22Rv1 (cell line): ENCODE measurements at regions not wholly inside any gene's neighbourhood (a gene's known extent, or its start where the extent isn't known, plus 50 kb on each side); places are given as distances from the start of the nearest gene placed in this dataset.

Source experiments
- H3K27ac ChIP-seq: fragments of 450-650 bp; 2 replicates; pipeline ENCODE4 v1.5.1; 2017
- CTCF ChIP-seq: fragments of 450-650 bp; IDR thresholded peaks from 2 replicates; pipeline ENCODE4 v1.5.1; 2017; ENCODE audit warnings: mild to moderate bottlenecking
- ZFX ChIP-seq: fragments of 450-650 bp; IDR thresholded peaks from 2 replicates; pipeline ENCODE4 v1.6.1; 2017; ENCODE audit warnings: antibody characterized with exemption, borderline replicate concordance

- no peak overlapping the region for H3K27ac ChIP-seq
- TF ChIP-seq ZFX: no peak
- TF ChIP-seq CTCF: no peak
Observed at GRCh38 chr10:43980715-43981114, 332.0 kb upstream of the ZNF32 start.

- no peak overlapping the region for H3K27ac ChIP-seq
- TF ChIP-seq ZFX (no peak), CTCF (no peak)
Observed at GRCh38 chr10:43980313-43980712, 331.6 kb upstream of the ZNF32 start.

- no peak for TF ChIP-seq ZFX
- TF ChIP-seq CTCF: no peak
- no peak overlapping the region for H3K27ac ChIP-seq
Observed at GRCh38 chr10:43979551-43979950, 330.9 kb upstream of the ZNF32 start.

- TF ChIP-seq ZFX (no peak), CTCF (no peak)
- H3K27ac ChIP-seq: no peak overlapping the region
Observed at GRCh38 chr10:43978936-43979335, 330.3 kb upstream of the ZNF32 start.

- TF ChIP-seq CTCF: no peak
- no peak for TF ChIP-seq ZFX
- H3K27ac ChIP-seq: no peak overlapping the region
Observed at GRCh38 chr10:43978091-43978490, 329.4 kb upstream of the ZNF32 start.

GRCh38 chr10:43976292-43976691 is 327.6 kb upstream of the ZNF32 start:
- TF ChIP-seq ZFX (no peak), CTCF (no peak)
- no peak overlapping the region for H3K27ac ChIP-seq

- H3K27ac ChIP-seq: no peak overlapping the region
- no peak for TF ChIP-seq CTCF
- TF ChIP-seq ZFX: no peak
Observed at GRCh38 chr10:43973801-43974200, 325.1 kb upstream of the ZNF32 start.
